HG02870 (cell line): ENCODE measurements at regions not wholly inside any gene's neighbourhood (a gene's known extent, or its start where the extent isn't known, plus 50 kb on each side); places are given as distances from the start of the nearest gene placed in this dataset.
"Not testable (repeated sequence)": the region's sequence is repeated elsewhere in the genome, so short reads cannot be mapped to it uniquely, and the experiment has no call there.

ENCODE experiments used
- ATAC-seq: cut with Tn5 transposase; IDR thresholded peaks from one replicate; pipeline ENCODE4 v1.9.1; 2021; ENCODE audit warnings: mild to moderate bottlenecking, moderate library complexity; ENCODE audit not compliant: unreplicated experiment

- no peak for ATAC-seq
These were observed 292.6 kb upstream of the SPTLC3 start for GRCh38 chr20:12715991-12716680.

GRCh38 chr20:12717061-12717460, 291.7 kb upstream of the SPTLC3 start:
- ATAC-seq = no peak

GRCh38 chr20:12718619-12719018, 290.2 kb upstream of the SPTLC3 start:
- no peak for ATAC-seq

- ATAC-seq = no peak
These were observed 287.1 kb upstream of the SPTLC3 start for GRCh38 chr20:12721636-12722035.

GRCh38 chr20:12722091-12722490, 286.7 kb upstream of the SPTLC3 start:
- no peak for ATAC-seq

GRCh38 chr20:12723811-12724210, 285.0 kb upstream of the SPTLC3 start:
- no peak for ATAC-seq

- ATAC-seq = no peak
These were observed 280.0 kb upstream of the SPTLC3 start for GRCh38 chr20:12728782-12729181.

- no peak for ATAC-seq
These were observed 279.4 kb upstream of the SPTLC3 start for GRCh38 chr20:12729326-12729725.

- ATAC-seq = no peak
These were observed 275.0 kb upstream of the SPTLC3 start for GRCh38 chr20:12733811-12734210.

GRCh38 chr20:12737497-12737896, 271.3 kb upstream of the SPTLC3 start:
- ATAC-seq = no peak

GRCh38 chr20:12737900-12738299, 270.9 kb upstream of the SPTLC3 start:
- no peak for ATAC-seq

- no peak for ATAC-seq
These were observed 268.1 kb upstream of the SPTLC3 start for GRCh38 chr20:12740647-12741046.

- no peak for ATAC-seq
These were observed 264.7 kb upstream of the SPTLC3 start for GRCh38 chr20:12744037-12744436.

- ATAC-seq = no peak
These were observed 260.3 kb upstream of the SPTLC3 start for GRCh38 chr20:12748359-12748994.

- no peak for ATAC-seq
These were observed 258.6 kb upstream of the SPTLC3 start for GRCh38 chr20:12750221-12750620.

- ATAC-seq = not testable (repeated sequence)
These were observed 255.7 kb upstream of the SPTLC3 start for GRCh38 chr20:12752900-12753693.

- not testable (repeated sequence) for ATAC-seq
These were observed 255.0 kb upstream of the SPTLC3 start for GRCh38 chr20:12753742-12754141.

- not testable (repeated sequence) for ATAC-seq
These were observed 249.3 kb upstream of the SPTLC3 start for GRCh38 chr20:12759493-12759892.

GRCh38 chr20:12762725-12763124, 246.0 kb upstream of the SPTLC3 start:
- ATAC-seq = no peak

GRCh38 chr20:12763406-12763805, 245.4 kb upstream of the SPTLC3 start:
- no peak for ATAC-seq

- no peak for ATAC-seq
These were observed 244.7 kb upstream of the SPTLC3 start for GRCh38 chr20:12764053-12764452.

- ATAC-seq = no peak
These were observed 243.9 kb upstream of the SPTLC3 start for GRCh38 chr20:12764851-12765250.
